OCI-LY7 (cell line): ENCODE measurements at regions not wholly inside any gene's neighbourhood (a gene's known extent, or its start where the extent isn't known, plus 50 kb on each side); places are given as distances from the start of the nearest gene placed in this dataset.

Experiments used
- CTCF ChIP-seq: fragments of 200-600 bp; sonication (generic); conservative IDR thresholded peaks from 2 replicates; pipeline ENCODE4 v1.5.1; 2014; ENCODE audit warnings: mild to moderate bottlenecking, antibody characterized with exemption, low read length, moderate library complexity, mixed read lengths
- EZH2phosphoT487 ChIP-seq: fragments of 200-600 bp; sonication (generic); IDR thresholded peaks from 2 replicates; pipeline ENCODE4 v1.6.1; 2018; ENCODE audit warnings: low read depth, borderline replicate concordance, mild to moderate bottlenecking, mixed run types, antibody characterized with exemption, low read length, moderate library complexity, mixed read lengths

DNA sequence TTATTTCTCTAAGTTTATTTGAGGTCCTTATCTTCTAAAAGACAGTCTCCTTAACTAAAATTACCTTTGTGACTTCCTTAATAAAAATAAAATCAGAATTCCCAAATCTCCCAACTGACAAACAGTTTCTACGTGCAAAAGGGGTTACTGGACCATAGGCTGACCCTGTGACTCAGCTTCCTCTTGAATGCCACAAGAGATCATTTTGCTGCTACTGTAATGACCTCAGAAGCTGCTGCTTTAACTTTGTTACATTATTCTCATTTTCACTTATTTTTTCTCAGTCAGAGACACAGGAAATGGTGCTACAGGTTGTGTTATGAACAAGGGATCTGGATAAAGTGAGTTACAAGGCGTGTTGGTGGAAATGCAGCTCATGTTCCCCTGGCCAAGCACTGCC lies 132.2 kb upstream of the TMTC2 start:
- TF ChIP-seq CTCF = no peak
- TF ChIP-seq EZH2phosphoT487 = no peak
